Stomach (tissue), 8 donors: ENCODE measurements at regions not wholly inside any gene's neighbourhood (a gene's known extent, or its start where the extent isn't known, plus 50 kb on each side); places are given as distances from the start of the nearest gene placed in this dataset.
A peak's percentile ranks its signal among the peaks of the same experiment; 100 is the strongest.

Source experiments
- DNase-seq, 2 donors: peaks; one replicate each; pipeline versions ENCODE4 v3.0.0 to v3.0.0-alpha.2; 2013 to 2019
- H3K27ac ChIP-seq, 5 donors: fragments of 200-600 bp in 4 of 5; sonication (generic) in 4 of 5; one replicate each; pipeline ENCODE4 v1.5.1; 2013 to 2019; ENCODE audit warnings: mild to moderate bottlenecking in 1 of 5, moderate library complexity in 1 of 5
- H3K27me3 ChIP-seq, 3 donors: fragments of 200-600 bp; sonication (generic); one replicate each; pipeline ENCODE4 v1.5.1; 2017 to 2019; ENCODE audit warnings: mixed run types in 1 of 3
- H3K36me3 ChIP-seq, 4 donors: fragments of 200-600 bp; sonication (generic); 1 replicate in 3 of 4; 2 replicates in 1 of 4; pipeline ENCODE4 v1.5.1; 2016 to 2019
- H3K4me1 ChIP-seq, 4 donors: fragments of 200-600 bp; sonication (generic); one replicate each; pipeline ENCODE4 v1.5.1; 2016 to 2019
- H3K4me3 ChIP-seq, 4 donors: fragments of 200-600 bp; sonication (generic) in 3 of 4; one replicate each; pipeline ENCODE4 v1.5.1; 2016 to 2019; ENCODE audit warnings: mild to moderate bottlenecking in 1 of 4
- H3K9me3 ChIP-seq, 4 donors: fragments of 200-600 bp; sonication (generic); one replicate each; pipeline ENCODE4 v1.5.1; 2016 to 2019
- CTCF ChIP-seq, 7 experiments: fragments of 450-650 bp in 4 of 7; fragments of 200-600 bp in 3 of 7; sonication (generic) in 3 of 7; IDR thresholded peaks; one replicate each; pipeline ENCODE4 v1.5.1; 2016 to 2019; ENCODE audit warnings: antibody characterized with exemption in 7 of 7, control low read depth in 2 of 7, mild to moderate bottlenecking in 1 of 7
- EP300 ChIP-seq: sonication (generic); formaldehyde crosslinking; IDR thresholded peaks from one replicate; pipeline ENCODE4 v1.6.1; 2017; ENCODE audit warnings: antibody characterized with exemption
- POLR2A ChIP-seq, 4 donors: fragments of 450-650 bp; IDR thresholded peaks; one replicate each; pipeline ENCODE4 v1.6.1; 2016; ENCODE audit warnings: antibody characterized with exemption in 4 of 4, control low read depth in 2 of 4, mild to moderate bottlenecking in 1 of 4, moderate library complexity in 1 of 4
- POLR2AphosphoS5 ChIP-seq, 3 donors: sonication (generic); formaldehyde crosslinking; IDR thresholded peaks; one replicate each; pipeline ENCODE4 v1.6.1; 2016; ENCODE audit warnings: antibody characterized with exemption in 3 of 3
- whole genome bisulfite sequencing, 5 donors: extraction: QIAGEN DNeasy Blood & Tissue Kit in 3 of 5; methylation state at CpG; one replicate each; pipeline versions ENCODE4 v1.1.5 to v1.1.7; 2013 to 2018; 5-methylcytosine and 5-hydroxymethylcytosine counted together
- intact Hi-C: fragments of 100-400 bp; cut with DNase I; formaldehyde crosslinking; loops from one replicate; pipeline ENCODE4 v1.15.1; 2023; ENCODE audit warnings: low total_unique reads
- donor health status: healthy with polysubstance abuse.
- donor health status: Bipolar disorder and iron deficiency.
- donor health status: healthy.

GRCh38 chr6:113184736-113185135, 672.4 kb upstream of the MARCKS start:
- H3K27ac ChIP-seq = no peak overlapping the region
- DNase-seq = peak in 1 of 2 donors; percentile 18
- WGBS, 5 donors = 47 to 76% (median 59%) methylated on average over 2 of the region's 2 CpGs

GRCh38 chr6:113185299-113185698, 671.8 kb upstream of the MARCKS start:
- intact Hi-C loops = no loop called here
- Histone ChIP-seq H3K36me3 (no peaks in the 10 kb centered on the region), H3K9me3 (no peaks in the 10 kb centered on the region)

More at GRCh38 chr6:113184736-113185135, 672.4 kb upstream of the MARCKS start:
- Histone ChIP-seq H3K9me3 (no peaks in the 10 kb centered on the region), H3K4me3 (no peak overlapping the region), H3K27me3 (no peaks in the 10 kb centered on the region), H3K36me3 (no peaks in the 10 kb centered on the region), H3K4me1 (peaks cover 0 to 4% (median 0%) of the 10 kb centered on the region in 4 donors)
- TF ChIP-seq EP300 (no peak), POLR2AphosphoS5 (IDR thresholded peaks at IDR 0.05) (no peak), POLR2A (IDR thresholded peaks at IDR 0.05) (no peak), CTCF (IDR thresholded peaks at IDR 0.05) (no peak)
- intact Hi-C loops = no loop called here

GRCh38 chr6:113187661-113188060, 669.5 kb upstream of the MARCKS start:
- no peaks in the 10 kb centered on the region for H3K9me3 ChIP-seq
- no peaks in the 10 kb centered on the region for H3K27me3 ChIP-seq
- 71 to 92% (median 89%) methylated on average over 1 of the region's 1 CpG for WGBS, 5 donors
- TF ChIP-seq EP300 (no peak), POLR2A (IDR thresholded peaks at IDR 0.05) (no peak), CTCF (IDR thresholded peaks at IDR 0.05) (no peak), POLR2AphosphoS5 (IDR thresholded peaks at IDR 0.05) (no peak)
- H3K4me3 ChIP-seq = no peak overlapping the region
- intact Hi-C loops = no loop called here
- H3K27ac ChIP-seq = no peak overlapping the region
- peaks cover 0 to 4% (median 0%) of the 10 kb centered on the region in 4 donors for H3K4me1 ChIP-seq
- no peaks in the 10 kb centered on the region for H3K36me3 ChIP-seq
- DNase-seq = no peak

More at GRCh38 chr6:113185299-113185698, 671.8 kb upstream of the MARCKS start:
- TF ChIP-seq EP300 = no peak
- no peak for TF ChIP-seq POLR2AphosphoS5 (IDR thresholded peaks at IDR 0.05)
- TF ChIP-seq CTCF (IDR thresholded peaks at IDR 0.05) = no peak
- no peak for TF ChIP-seq POLR2A (IDR thresholded peaks at IDR 0.05)
- H3K4me1 ChIP-seq = peaks cover 0 to 4% (median 0%) of the 10 kb centered on the region in 4 donors
- H3K27me3 ChIP-seq = no peaks in the 10 kb centered on the region
- no peak overlapping the region for H3K27ac ChIP-seq
- no peak for DNase-seq
- H3K4me3 ChIP-seq = no peak overlapping the region

- Histone ChIP-seq H3K9me3 (no peaks in the 10 kb centered on the region), H3K27ac (no peak overlapping the region), H3K4me3 (no peak overlapping the region), H3K27me3 (no peaks in the 10 kb centered on the region), H3K36me3 (no peaks in the 10 kb centered on the region), H3K4me1 (peaks cover 0 to 4% (median 0%) of the 10 kb centered on the region in 4 donors)
- DNase-seq = peak in 1 of 2 donors; percentile 77
- 36 to 74% (median 48%) methylated on average over 4 of the region's 4 CpGs for WGBS, 5 donors
- intact Hi-C loops = no loop called here
- TF ChIP-seq POLR2AphosphoS5 (IDR thresholded peaks at IDR 0.05) (no peak), EP300 (no peak), POLR2A (IDR thresholded peaks at IDR 0.05) (no peak), CTCF (IDR thresholded peaks at IDR 0.05) (no peak)
These were observed 668.2 kb upstream of the MARCKS start for GRCh38 chr6:113188962-113189361.
